ENCODE measurements at regions not wholly inside any gene's neighbourhood (a gene's known extent, or its start where the extent isn't known, plus 50 kb on each side); places are given as distances from the start of the nearest gene placed in this dataset.

DNA sequence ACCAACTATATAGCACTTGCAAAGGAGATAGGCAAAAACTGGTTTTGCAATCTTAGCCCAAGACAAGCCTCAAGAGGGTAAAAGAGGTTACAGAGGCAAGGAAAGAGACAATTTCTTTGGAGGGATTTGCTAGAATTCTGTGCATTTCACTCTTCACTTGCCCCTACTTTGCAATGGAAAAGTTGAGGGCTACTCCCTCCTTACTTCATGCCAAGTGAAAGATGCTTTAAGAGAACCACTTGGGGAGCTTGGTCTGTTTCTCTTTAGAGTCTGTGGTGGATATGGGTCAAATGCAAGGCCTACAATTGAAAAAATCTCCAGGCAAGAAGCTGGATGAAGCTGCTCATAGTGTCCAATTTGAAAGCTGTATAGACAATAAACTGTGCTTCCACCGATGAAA, 167.7 kb upstream of the DIO2 start:
- no peak for DNase-seq (ENCODE audit: low spot score)

DNA sequence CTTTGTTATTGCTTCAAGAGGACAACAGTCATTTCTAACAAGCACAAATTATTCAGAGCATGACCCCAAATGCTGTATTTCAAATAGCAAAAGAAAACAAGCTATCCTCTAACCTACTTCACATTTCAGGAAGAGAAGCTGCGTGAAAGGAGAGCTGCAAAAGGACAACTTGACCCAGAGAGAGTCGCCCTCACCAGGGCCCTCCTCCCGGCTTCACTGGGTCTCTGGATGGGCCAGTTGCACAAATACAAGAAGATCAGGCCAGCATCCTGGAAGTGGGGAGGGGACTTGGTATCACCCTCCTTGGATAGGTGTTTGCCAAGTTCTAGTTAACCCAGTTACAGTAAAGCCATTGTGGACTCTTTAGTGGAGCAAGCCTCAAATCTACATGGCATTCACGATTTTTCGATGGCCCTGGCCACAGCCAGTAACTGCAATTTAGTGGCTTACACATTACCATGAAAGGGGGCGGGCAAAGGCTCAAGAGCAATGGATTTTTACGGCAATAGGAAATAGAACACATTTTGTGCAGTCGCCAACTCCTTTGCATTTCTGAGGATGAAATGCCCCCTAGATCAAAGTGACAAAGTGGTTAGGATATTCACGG, 166.9 kb upstream of the DIO2 start:
- DNase-seq (ENCODE audit: low spot score), result no peak

DNA sequence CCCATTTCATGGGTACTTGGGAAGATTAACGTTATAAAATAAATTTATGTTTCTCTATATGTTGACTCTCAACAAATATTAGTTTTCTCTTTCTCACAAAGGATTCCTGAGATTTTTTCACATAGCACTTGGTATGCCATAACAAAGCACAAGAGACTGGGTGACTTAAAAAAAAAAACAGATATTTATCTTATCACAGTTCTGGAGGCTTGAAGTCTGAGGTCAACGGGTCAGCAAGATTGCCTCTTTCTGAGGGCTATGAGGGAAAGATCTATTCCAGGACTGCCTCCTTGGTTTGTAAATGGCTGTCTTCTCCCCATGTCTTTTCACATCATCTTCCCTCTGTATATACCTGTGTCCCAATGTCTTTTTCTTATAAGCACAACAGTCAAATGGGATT, 153.5 kb upstream of the DIO2 start:
- no peak for DNase-seq (ENCODE audit: low spot score)

DNA sequence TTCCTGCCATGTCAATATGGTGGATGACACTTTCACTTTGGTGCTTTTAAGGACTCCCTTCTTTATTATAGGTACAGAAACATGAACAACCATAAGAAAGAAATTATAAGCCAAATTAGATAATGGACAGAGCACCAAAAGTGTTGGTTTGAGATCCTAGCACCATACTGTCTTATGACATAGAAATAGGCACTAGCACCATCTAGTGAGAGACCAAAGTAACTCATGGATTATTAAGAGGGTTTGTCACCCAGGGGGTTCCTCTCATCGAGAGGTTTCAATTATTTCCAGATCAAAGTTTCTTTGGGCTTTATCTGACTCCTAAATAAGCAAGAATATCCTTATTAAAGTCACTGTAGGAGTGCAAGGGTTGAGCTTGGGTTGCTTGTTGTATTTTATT, 153.0 kb upstream of the DIO2 start:
- peak; percentile 6 for DNase-seq (ENCODE audit: low spot score)

DNA sequence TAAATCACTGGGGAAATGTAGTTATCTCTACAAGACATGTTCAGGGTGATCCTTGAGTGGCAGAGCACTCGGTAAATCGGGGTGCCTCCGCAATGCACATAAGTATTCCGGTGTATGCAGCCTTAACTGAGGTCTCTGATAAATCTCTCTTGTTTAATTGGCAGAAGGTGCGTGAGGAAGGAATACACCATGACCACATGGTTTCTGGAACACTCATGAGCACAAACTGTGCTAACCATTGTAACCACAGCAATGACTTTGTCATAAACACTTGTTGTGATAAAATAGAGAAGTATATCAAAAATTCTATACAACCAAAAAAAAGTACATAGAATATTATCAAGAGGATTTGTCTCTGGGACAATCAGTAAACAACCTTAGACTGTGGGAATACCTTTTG, 146.8 kb upstream of the DIO2 start:
- no peak for DNase-seq (ENCODE audit: low spot score)

DNA sequence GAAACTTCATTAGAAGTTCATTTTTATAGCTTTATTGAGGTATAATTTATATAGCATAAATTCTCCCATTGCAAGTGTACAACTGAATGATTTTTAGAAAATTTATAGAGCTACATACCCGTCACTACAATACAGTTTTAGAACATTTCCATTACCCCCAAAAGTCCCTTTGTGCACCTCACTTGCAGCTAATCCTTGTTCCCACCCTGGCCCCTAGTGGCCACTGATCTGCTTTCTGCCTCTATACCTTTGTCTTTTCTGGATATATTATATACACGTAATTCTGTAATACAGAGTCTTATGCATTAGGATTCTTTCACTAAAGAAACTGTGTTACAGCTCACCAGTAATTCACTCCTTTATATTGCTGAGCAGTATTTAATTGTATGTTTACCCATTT, 145.1 kb upstream of the DIO2 start:
- no peak for DNase-seq (ENCODE audit: low spot score)

DNA sequence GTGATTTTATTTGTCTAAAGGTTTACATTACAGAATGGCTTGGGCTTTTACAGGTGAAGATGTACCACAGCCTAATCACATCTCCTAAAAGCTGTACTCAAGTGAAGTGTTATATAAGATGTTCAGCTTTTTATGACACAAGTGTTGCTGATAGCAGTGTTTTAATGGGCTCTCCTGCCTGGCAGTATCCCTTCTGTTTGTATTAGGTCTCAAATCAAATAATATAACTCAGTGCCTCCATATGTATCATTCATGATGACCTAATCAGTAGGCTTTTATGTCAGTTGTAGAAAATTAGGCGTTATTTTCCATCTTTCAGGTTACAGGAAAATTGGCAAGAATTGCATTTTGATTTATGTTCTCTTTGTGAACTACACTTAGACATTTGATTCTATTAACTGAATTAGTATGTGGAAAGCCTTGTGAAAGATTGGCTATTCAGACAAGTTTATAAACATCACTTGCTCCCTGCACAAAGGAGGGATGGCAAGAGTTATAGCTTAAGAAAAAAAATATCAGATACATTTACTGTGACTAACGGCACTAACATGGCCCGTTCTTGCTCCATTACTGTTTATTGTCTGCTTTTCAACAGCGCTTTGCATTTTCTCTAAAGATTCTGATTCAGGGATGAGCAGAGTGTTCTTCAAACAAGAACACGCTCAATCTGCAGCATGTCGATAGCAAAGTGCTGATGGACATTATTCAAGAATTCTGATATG, 143.7 kb upstream of the DIO2 start:
- DNase-seq (ENCODE audit: low spot score), result no peak

DNA sequence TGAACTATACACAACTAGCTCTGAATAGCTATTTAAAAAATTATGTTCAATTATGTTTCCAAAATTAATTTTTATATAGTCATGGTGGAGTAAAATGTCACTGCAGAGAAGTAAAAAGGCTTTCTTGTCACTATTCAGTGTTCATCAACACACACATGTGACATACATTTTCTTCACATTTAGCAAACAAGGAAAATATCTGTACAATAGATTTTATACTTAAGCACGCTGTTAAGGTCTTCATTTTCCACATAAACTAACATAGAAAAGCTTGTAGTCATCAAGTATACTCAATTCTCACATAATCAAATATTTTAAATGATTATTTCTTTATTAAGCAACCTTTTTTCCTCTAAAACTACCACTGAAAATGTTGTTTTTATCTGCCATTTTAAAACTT, 141.2 kb upstream of the DIO2 start:
- DNase-seq (ENCODE audit: low spot score), result no peak

DNA sequence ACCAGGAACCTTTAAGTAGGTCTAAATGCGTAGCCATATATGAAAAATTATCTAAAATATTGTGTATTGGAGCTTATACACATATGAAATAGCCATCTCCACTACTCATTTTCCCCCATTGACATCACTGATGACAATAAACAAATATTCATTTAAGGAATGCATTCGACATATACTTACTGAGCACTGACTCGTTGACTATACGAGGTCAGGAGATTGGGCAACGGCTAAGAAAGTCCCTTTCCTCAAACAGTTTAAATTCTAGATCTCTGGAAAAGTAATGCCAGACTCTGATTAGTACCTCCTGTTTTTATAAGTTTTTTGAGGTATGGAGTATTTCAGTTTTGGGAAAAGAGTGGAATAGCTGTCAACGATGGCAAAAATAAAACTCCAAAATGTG, 139.4 kb upstream of the DIO2 start:
- no peak for DNase-seq (ENCODE audit: low spot score)

DNA sequence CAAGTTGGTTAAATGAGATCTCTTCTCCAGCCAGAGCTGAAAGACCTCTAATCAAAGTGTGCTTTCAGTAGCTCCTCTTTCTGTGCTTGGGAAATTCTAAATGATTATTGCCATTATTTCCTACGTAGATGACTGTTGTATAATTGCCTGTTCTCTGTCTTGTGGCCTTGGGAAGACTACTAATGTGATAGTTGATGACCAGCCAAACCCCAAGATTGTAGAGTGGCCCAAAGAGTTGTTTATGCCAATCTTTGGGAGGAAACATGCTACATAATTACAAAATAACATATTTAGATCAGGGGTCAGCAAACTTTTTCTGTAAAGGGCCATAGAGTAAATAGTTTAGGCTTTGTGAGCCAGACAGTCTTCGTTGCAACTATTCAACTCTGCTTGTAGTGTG, 135.1 kb upstream of the DIO2 start:
- DNase-seq (ENCODE audit: low spot score), result no peak

DNA sequence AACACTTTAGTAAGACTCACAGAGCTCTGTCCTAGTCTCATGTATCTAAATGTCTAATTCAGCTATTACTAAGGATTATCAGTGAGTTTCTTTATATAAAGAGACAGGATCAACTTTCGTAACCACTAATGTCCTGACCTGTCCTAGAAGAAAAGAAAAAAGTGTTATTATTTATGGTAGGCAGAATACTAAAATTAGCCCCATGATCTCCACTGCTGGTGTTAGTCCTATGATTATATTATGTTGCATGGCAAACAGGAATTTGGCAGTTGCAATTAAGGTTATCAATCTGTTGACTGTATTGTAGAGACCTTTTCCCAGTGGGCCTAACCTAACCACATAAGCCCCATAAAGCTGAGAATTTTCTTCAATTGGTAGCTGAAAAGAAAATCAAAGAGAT, 132.9 kb upstream of the DIO2 start:
- DNase-seq (ENCODE audit: low spot score), result no peak

DNA sequence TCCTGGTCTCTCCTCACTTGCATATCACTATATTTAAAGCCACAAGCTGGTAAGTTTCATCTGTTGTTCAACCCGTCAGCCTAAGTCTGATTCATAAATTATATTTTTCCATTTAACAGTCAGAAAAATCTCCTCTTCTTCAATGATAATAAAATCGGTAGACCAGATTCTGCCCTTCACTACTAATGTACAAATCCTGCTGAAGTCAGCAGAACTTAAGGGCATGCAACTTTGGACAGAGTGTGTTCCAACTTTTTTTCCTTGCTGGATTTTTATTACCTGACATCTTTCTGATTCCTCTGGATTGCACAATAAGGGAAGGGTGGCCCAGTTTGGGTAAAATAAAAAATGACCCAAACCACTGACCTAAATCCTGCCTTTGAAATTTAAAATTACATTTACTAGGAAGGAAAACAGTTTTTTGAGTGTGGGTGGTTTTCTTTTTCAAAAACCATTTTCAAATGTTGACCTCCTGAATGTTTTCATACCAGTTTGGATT, 125.4 kb upstream of the DIO2 start:
- no peak for DNase-seq (ENCODE audit: low spot score)

DNA sequence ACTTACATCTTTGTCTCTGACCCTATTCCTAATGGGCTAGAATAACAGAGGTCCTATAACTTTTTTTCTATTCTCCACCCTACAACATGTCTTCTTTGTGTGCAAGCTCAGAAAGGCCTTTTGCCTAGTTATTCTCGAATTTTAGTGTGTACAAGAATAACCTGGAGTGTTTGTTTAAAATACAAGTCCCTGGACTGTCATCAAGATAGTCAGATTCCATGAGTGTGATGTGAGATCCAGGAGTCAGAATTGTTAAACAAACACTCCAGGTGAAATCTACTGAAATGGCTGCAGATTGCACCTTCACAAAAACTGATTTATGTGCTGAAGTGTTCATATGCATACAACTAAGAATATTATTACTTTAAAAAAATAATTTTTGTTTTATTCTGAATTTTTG, 114.4 kb upstream of the DIO2 start:
- no peak for DNase-seq (ENCODE audit: low spot score)

DNA sequence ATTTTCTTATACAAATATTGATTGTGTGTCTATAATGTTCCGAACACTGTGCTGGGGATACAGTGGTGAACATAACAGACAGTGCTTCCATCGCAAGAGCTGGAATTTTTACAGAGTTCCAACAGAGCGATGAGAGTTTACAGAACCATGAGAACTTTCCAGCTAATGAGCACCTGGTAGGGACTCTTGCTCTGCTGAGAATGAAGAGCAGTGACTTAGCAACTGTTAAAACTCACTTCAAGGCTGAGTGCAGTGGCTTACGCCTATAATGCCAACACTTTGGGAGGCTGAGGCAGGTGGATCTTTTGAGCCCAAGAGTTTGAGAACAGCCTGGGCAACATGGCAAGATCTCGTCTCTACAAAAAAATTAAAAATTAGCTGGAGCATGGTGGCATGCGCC, 113.8 kb upstream of the DIO2 start:
- DNase-seq (ENCODE audit: low spot score), result no peak

DNA sequence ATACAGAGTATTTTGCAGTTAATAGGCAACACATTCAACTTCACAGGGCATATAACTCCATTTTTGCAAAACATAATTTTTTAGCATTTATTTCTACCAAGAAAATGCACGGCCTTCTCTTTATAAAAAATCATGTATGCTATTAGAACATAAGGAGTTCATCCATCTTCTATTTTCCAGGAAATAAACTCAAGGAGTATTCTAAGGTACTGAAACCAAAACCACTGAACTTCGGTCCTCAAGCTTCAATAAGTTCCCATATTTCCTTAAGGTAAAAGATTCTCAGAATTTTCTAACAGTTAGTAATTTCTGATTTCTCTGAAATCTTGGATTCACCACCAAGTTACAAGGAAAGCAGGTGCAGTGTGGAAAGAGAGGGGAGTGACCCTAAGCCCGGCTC, 113.3 kb upstream of the DIO2 start:
- DNase-seq (ENCODE audit: low spot score), result no peak

DNA sequence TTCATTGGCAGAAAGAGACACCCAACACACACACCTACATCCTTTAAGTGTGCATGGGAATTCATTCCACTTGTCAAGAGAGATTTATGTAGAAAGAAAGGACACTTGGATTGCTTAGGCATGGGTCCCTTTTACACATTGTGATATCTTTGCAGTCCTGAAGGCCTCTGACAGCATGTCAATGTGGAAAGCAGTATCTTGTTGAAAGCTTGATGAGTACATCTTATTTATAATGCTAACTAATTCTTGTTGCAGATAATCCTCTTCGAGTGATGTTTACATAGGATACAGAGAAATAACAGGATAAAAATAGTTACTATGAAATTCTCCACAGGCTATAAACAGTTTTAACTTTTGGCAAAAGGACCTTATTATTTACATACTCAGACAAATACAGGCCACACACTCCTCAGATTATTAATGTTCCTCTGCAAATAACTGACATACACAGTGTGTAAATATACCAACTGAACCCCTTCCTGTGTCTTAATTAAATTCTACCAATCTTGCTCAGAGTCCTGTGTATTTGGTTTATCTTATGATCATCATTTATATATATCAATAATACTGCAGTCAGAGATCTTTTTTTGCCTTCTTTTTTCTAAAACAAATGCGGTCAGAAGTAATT, 111.8 kb upstream of the DIO2 start:
- no peak for DNase-seq (ENCODE audit: low spot score)

DNA sequence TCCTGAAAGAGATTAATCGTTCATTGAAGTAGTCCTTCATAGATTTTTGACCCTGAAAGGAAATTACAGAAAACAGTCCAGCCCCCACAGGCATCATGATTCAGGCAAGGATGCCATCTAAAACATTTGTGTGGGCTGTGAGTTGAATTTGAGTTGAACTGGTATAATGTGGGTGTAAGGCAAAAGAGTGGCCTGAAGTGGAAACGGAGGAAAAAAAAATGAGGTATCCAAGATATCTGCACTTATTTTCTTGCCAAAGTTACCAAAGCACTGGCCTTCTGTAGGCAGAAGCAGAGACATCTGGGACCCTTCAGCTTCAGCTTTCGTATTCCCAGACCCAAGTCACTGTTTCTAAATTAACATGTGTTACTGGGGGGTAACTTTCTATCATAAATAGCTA, 105.1 kb upstream of the DIO2 start:
- no peak for DNase-seq (ENCODE audit: low spot score)

DNA sequence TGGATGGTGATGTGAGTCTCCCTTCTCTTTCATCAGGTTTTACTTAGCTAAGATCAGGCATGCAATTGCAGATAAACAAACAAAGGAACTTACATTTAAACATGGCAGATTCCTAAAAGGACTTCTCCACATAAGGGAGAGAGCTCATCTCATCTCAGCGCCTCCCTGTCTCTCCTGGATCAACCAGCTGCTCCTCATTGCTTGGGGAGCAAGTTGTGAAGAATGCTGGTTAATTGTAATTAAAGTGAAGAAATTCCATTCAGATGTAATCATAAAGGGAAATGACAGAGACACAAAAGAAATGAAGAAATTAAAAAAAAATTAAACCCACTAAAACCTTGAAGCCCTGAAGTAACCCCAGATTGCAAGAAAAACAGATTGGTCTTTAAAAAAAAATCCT, 104.4 kb upstream of the DIO2 start:
- no peak for DNase-seq (ENCODE audit: low spot score)

DNA sequence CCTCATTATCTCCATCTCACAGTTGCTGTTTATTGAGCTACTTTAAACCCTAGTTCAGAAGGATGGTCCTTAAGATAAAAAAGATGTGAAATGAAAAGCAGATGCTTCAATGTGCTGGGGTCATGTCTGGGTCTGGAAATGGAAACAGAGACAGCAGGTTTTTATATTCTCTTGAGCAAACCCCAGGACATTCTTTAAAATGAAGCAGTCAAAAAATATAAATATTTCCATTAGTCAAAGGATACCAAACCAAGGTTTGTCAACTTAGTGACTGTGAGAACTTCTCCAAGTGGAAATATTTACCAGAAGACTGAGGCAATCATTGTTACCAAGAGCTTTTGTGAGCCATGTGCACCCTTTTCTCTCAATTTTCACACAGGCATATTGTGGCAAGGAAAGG, 102.5 kb upstream of the DIO2 start:
- DNase-seq (ENCODE audit: low spot score), result no peak

DNA sequence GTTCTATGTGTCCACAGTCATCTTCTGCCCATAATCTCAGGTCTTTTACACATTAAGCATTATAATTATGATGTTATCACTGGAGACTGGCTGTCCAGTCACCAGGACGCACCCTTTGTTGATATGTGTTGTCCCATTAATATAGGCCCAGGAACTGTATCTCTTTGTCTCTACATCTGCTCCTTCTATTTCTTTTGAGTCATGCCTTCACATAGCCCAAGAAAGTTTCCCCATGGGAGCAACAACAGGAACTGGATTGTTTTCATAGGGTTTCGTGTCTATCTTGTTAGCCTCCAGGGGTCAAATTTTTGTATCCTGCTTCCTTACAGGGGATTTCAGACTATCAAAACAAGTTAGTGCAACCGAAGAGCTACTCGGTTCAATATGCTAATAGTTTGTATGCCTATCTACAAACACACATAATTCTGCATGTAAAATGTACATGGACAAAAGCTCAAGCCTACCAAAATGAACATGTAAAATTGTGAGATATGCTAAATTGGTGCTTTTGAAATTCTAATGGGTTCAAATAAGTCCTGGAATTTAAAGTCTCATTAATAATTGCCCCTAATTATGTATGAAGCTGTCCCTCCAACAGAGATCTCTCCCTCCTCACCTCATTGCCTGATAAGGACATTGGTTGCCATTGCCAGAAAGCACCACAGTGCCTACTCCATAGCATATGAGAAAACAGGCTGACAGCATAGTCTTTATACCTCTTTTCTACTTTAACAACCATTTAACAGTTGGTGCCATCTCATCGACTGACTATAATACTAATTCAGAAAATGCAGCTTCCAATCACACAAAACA, 99.8 kb upstream of the DIO2 start:
- no peak for DNase-seq (ENCODE audit: low spot score)

DNA sequence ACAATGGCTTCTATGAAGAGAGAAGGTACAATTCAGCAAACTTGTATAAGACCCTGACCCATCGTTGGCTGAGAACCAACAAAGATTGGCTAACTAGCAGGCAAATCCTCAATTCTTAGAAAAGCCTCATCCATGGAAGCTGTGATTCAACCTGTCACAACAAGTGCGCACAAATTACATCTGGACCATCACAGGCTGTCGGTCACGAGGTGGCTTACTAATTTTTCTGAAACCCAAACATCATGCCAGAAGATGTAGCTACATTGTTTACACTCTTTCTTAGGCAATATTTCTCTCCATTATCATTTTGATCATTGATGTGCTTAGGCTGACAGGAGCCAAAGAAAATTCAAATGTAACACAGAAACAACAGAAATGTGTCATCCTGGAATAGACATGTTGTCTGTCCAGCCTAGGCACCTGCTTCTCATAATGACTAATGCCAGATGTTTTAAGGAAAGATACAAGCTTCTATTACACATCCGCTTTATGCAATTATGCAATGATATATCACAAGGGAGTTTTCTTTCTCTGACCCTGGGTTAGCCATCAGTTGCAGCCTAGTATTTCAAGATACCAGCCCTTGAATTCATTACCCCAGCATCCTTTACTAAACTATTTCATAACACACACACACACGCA, 92.9 kb upstream of the DIO2 start:
- peak; percentile 29 for DNase-seq (ENCODE audit: low spot score)

DNA sequence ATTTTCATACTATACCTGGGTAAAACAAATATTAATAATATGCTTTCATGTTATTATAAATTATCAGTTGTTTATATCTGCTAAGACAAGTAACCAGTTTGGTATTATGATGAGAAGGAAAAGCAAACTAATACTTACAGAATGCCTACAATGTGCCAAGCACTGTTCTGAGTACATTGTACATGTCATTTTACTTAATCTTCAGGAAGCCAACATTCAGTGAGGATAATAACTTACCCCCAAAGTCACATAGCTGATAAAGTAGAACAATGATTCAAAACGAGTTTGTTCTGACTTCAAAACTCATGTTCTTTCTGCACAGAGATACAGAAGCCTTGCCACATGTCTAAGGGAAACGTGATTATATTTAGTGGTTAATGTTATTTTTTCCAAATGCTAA, 89.0 kb upstream of the DIO2 start:
- DNase-seq (ENCODE audit: low spot score), result no peak

Data from SK-N-DZ (cell line).